IgD-negative memory B cell (primary cell): ENCODE measurements at regions not wholly inside any gene's neighbourhood (a gene's known extent, or its start where the extent isn't known, plus 50 kb on each side); places are given as distances from the start of the nearest gene placed in this dataset.
A peak's percentile ranks its signal among the peaks of the same experiment; 100 is the strongest.

Experiments used
- H3K27ac Mint-ChIP-seq, 3 donors: one replicate each; pipeline ENCODE4 v1.8.0; 2020 to 2022; ENCODE audit warnings: mild to moderate bottlenecking in 3 of 3, mixed read lengths in 3 of 3, moderate library complexity in 1 of 3
- H3K27me3 Mint-ChIP-seq: one replicate; pipeline ENCODE4 v1.8.0; 2021; ENCODE audit warnings: mixed read lengths
- H3K36me3 Mint-ChIP-seq: one replicate; pipeline ENCODE4 v1.8.0; 2020; ENCODE audit warnings: mild to moderate bottlenecking, mixed read lengths
- H3K4me1 Mint-ChIP-seq, 3 donors: one replicate each; pipeline ENCODE4 v1.8.0; 2020 to 2022; ENCODE audit warnings: mixed read lengths in 3 of 3, mild to moderate bottlenecking in 1 of 3
- H3K4me3 Mint-ChIP-seq, 4 donors: one replicate each; pipeline ENCODE4 v1.8.0; 2020 to 2022; ENCODE audit warnings: mild to moderate bottlenecking in 4 of 4, mixed read lengths in 4 of 4, moderate library complexity in 3 of 4
- H3K9me3 Mint-ChIP-seq, 3 donors: one replicate each; pipeline ENCODE4 v1.8.0; 2020 to 2021; ENCODE audit warnings: mixed read lengths in 3 of 3, mild to moderate bottlenecking in 1 of 3

- peaks cover 15% of the 10 kb centered on the region for H3K27me3 Mint-ChIP-seq
- no peak overlapping the region for H3K4me3 Mint-ChIP-seq
- no peaks in the 10 kb centered on the region for H3K4me1 Mint-ChIP-seq
- peaks cover 0 to 2% (median 0%) of the 10 kb centered on the region in 3 donors for H3K9me3 Mint-ChIP-seq
- no peak overlapping the region for H3K27ac Mint-ChIP-seq
- H3K36me3 Mint-ChIP-seq: no peaks in the 10 kb centered on the region
Measured at GRCh38 chr12:113744802-113745395, 221.2 kb downstream of the RBM19 start.

GRCh38 chr12:113742801-113743200 lies 223.3 kb downstream of the RBM19 start:
- no peaks in the 10 kb centered on the region for H3K4me1 Mint-ChIP-seq
- no peak overlapping the region for H3K4me3 Mint-ChIP-seq
- H3K27me3 Mint-ChIP-seq: peaks cover 15% of the 10 kb centered on the region
- no peak overlapping the region for H3K27ac Mint-ChIP-seq
- no peaks in the 10 kb centered on the region for H3K36me3 Mint-ChIP-seq
- peaks cover 0 to 2% (median 2%) of the 10 kb centered on the region in 3 donors for H3K9me3 Mint-ChIP-seq

GRCh38 chr12:113740699-113741098 lies 225.4 kb downstream of the RBM19 start:
- no peaks in the 10 kb centered on the region for H3K4me1 Mint-ChIP-seq
- no peaks in the 10 kb centered on the region for H3K36me3 Mint-ChIP-seq
- H3K9me3 Mint-ChIP-seq: peaks cover 0 to 2% (median 2%) of the 10 kb centered on the region in 3 donors

GRCh38 chr12:113735131-113735530 lies 231.0 kb downstream of the RBM19 start:
- Mint-ChIP-seq H3K36me3 (peaks cover 2% of the 10 kb centered on the region), H3K9me3 (peaks cover 0 to 2% (median 0%) of the 10 kb centered on the region in 3 donors), H3K27ac (no peak overlapping the region), H3K4me1 (no peaks in the 10 kb centered on the region), H3K27me3 (peaks cover 4% of the 10 kb centered on the region), H3K4me3 (no peak overlapping the region)

More at GRCh38 chr12:113740699-113741098, 225.4 kb downstream of the RBM19 start:
- H3K27ac Mint-ChIP-seq: no peak overlapping the region
- no peak overlapping the region for H3K4me3 Mint-ChIP-seq
- H3K27me3 Mint-ChIP-seq: peaks cover 9% of the 10 kb centered on the region

GRCh38 chr12:113734503-113734902 lies 231.6 kb downstream of the RBM19 start:
- no peak overlapping the region for H3K4me3 Mint-ChIP-seq
- H3K27ac Mint-ChIP-seq: no peak overlapping the region
- no peaks in the 10 kb centered on the region for H3K4me1 Mint-ChIP-seq
- peaks cover 2% of the 10 kb centered on the region for H3K36me3 Mint-ChIP-seq
- peaks cover 0 to 2% (median 0%) of the 10 kb centered on the region in 3 donors for H3K9me3 Mint-ChIP-seq
- H3K27me3 Mint-ChIP-seq: peaks cover 4% of the 10 kb centered on the region

- no peaks in the 10 kb centered on the region for H3K9me3 Mint-ChIP-seq
- H3K27ac Mint-ChIP-seq: no peak overlapping the region
- no peaks in the 10 kb centered on the region for H3K4me1 Mint-ChIP-seq
- H3K4me3 Mint-ChIP-seq: no peak overlapping the region
- peaks cover 2% of the 10 kb centered on the region for H3K36me3 Mint-ChIP-seq
- H3K27me3 Mint-ChIP-seq: peaks cover 4% of the 10 kb centered on the region
Measured at GRCh38 chr12:113732916-113733315, 233.2 kb downstream of the RBM19 start.

GRCh38 chr12:113727651-113728061 lies 238.5 kb downstream of the RBM19 start:
- H3K4me3 Mint-ChIP-seq: no peak overlapping the region
- peaks cover 0 to 3% (median 0%) of the 10 kb centered on the region in 3 donors for H3K9me3 Mint-ChIP-seq
- H3K27ac Mint-ChIP-seq: no peak overlapping the region
- no peaks in the 10 kb centered on the region for H3K36me3 Mint-ChIP-seq
- no peaks in the 10 kb centered on the region for H3K4me1 Mint-ChIP-seq
- H3K27me3 Mint-ChIP-seq: peaks cover 11% of the 10 kb centered on the region

- Mint-ChIP-seq H3K4me3 (no peak overlapping the region), H3K27ac (no peak overlapping the region), H3K9me3 (peaks cover 0 to 3% (median 0%) of the 10 kb centered on the region in 3 donors), H3K27me3 (peaks cover 14% of the 10 kb centered on the region), H3K4me1 (no peaks in the 10 kb centered on the region), H3K36me3 (no peaks in the 10 kb centered on the region)
Measured at GRCh38 chr12:113726254-113726819, 239.8 kb downstream of the RBM19 start.

GRCh38 chr12:113725557-113725876 lies 240.6 kb downstream of the RBM19 start:
- H3K27ac Mint-ChIP-seq: no peak overlapping the region
- no peaks in the 10 kb centered on the region for H3K4me1 Mint-ChIP-seq
- peaks cover 0 to 3% (median 0%) of the 10 kb centered on the region in 3 donors for H3K9me3 Mint-ChIP-seq
- no peaks in the 10 kb centered on the region for H3K36me3 Mint-ChIP-seq
- peaks cover 14% of the 10 kb centered on the region for H3K27me3 Mint-ChIP-seq
- no peak overlapping the region for H3K4me3 Mint-ChIP-seq

- no peaks in the 10 kb centered on the region for H3K4me1 Mint-ChIP-seq
- H3K27me3 Mint-ChIP-seq: peaks cover 14% of the 10 kb centered on the region
- H3K9me3 Mint-ChIP-seq: peaks cover 0 to 3% (median 0%) of the 10 kb centered on the region in 3 donors
- H3K36me3 Mint-ChIP-seq: no peaks in the 10 kb centered on the region
- H3K4me3 Mint-ChIP-seq: no peak overlapping the region
- H3K27ac Mint-ChIP-seq: no peak overlapping the region
Measured at GRCh38 chr12:113724794-113725556, 241.2 kb downstream of the RBM19 start.

GRCh38 chr12:113723631-113724030 lies 242.5 kb downstream of the RBM19 start:
- Mint-ChIP-seq H3K36me3 (no peaks in the 10 kb centered on the region), H3K27me3 (peaks cover 18% of the 10 kb centered on the region), H3K4me1 (no peaks in the 10 kb centered on the region), H3K4me3 (peak overlapping the region in 1 of 4 donors; percentile 29), H3K27ac (no peak overlapping the region), H3K9me3 (peaks cover 0 to 3% (median 0%) of the 10 kb centered on the region in 3 donors)

GRCh38 chr12:113722747-113723146 lies 243.4 kb downstream of the RBM19 start:
- no peaks in the 10 kb centered on the region for H3K4me1 Mint-ChIP-seq
- H3K4me3 Mint-ChIP-seq: no peak overlapping the region
- no peaks in the 10 kb centered on the region for H3K36me3 Mint-ChIP-seq
- peaks cover 0 to 3% (median 0%) of the 10 kb centered on the region in 3 donors for H3K9me3 Mint-ChIP-seq
- H3K27ac Mint-ChIP-seq: no peak overlapping the region
- peaks cover 18% of the 10 kb centered on the region for H3K27me3 Mint-ChIP-seq

- H3K4me1 Mint-ChIP-seq: no peaks in the 10 kb centered on the region
- peak overlapping the region in 1 of 4 donors; percentile 39 for H3K4me3 Mint-ChIP-seq
- no peaks in the 10 kb centered on the region for H3K9me3 Mint-ChIP-seq
- H3K27me3 Mint-ChIP-seq: peaks cover 10% of the 10 kb centered on the region
- no peaks in the 10 kb centered on the region for H3K36me3 Mint-ChIP-seq
- no peak overlapping the region for H3K27ac Mint-ChIP-seq
Measured at GRCh38 chr12:113720629-113721028, 245.5 kb downstream of the RBM19 start.

GRCh38 chr12:113719911-113720591 lies 246.1 kb downstream of the RBM19 start:
- Mint-ChIP-seq H3K4me1 (no peaks in the 10 kb centered on the region), H3K27me3 (peaks cover 7% of the 10 kb centered on the region), H3K9me3 (no peaks in the 10 kb centered on the region), H3K4me3 (peak overlapping the region in 1 of 4 donors; percentile 39), H3K36me3 (no peaks in the 10 kb centered on the region), H3K27ac (no peak overlapping the region)

GRCh38 chr12:113713156-113713555 lies 241.5 kb upstream of the LHX5 start:
- Mint-ChIP-seq H3K36me3 (no peaks in the 10 kb centered on the region), H3K27me3 (peaks cover 13% of the 10 kb centered on the region), H3K9me3 (peaks cover 0 to 10% (median 1%) of the 10 kb centered on the region in 3 donors), H3K4me1 (no peaks in the 10 kb centered on the region), H3K27ac (no peak overlapping the region), H3K4me3 (no peak overlapping the region)
